HG02885 (cell line): ENCODE measurements at regions not wholly inside any gene's neighbourhood (a gene's known extent, or its start where the extent isn't known, plus 50 kb on each side); places are given as distances from the start of the nearest gene placed in this dataset.

ENCODE experiments used
- ATAC-seq: cut with Tn5 transposase; IDR thresholded peaks from one replicate; pipeline ENCODE4 v1.9.1; 2021; ENCODE audit warnings: mild to moderate bottlenecking; ENCODE audit not compliant: unreplicated experiment, poor library complexity

- ATAC-seq, result no peak
Observed at GRCh38 chr11:80116796-80117195, 676.0 kb upstream of the TENM4 start.

- ATAC-seq, result no peak
Observed at GRCh38 chr11:80109652-80110051, 668.8 kb upstream of the TENM4 start.

DNA sequence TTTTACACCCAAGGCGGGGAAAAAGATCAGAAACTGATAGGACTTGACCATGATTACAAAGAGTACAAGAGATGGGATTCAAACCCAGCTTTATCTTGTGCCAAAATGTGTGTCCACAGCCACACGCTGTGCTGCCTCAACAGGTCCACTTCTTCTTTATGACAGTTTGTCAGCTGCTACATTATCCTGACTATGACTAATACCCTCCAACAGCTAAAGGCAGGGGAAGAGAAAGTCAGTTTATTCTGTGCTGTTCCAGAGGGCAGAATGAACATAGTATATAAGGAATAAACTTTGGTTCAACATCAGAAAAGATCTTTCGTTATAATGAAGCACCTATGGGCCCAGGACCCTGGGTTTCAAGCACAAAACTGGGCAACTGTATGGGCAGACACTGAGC is 668.2 kb upstream of the TENM4 start:
- ATAC-seq, result no peak

DNA sequence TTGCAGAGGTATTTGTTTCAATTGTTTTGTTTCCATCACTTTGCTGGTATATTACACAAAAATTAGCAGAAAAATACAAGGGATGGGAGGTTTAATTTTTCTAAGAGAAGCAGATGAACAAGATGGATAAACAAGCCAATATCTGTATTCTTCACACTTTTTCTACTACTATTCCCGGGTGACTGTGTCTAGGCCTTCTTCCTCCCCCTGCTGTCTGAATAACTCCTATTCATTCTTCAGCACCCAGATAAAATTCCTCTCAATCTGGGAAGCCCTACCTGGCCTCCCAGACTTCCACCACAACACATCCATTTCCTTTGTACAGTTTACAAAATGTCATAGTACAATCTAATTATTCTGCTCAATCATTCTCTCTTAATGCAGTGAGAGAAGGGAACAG is 666.6 kb upstream of the TENM4 start:
- ATAC-seq, result no peak

DNA sequence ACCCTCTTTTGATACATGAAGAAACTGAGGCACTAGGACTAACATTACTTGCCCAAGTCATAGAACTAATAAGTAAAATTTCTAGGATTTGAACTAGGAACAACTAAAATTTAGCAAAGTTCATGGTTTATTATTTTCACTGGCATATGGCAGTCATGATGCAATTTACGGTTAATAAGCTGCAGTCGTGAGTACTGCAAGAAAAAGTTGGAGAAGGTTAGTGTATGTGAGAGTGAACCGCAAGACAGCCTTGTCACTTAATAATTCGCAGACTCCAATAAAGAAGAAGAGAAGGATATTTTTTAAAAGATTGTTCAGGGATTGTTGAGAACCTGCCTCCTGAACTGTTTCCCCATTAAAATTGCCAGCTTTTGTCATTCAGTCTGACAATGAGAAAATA is 663.4 kb upstream of the TENM4 start:
- no peak for ATAC-seq

DNA sequence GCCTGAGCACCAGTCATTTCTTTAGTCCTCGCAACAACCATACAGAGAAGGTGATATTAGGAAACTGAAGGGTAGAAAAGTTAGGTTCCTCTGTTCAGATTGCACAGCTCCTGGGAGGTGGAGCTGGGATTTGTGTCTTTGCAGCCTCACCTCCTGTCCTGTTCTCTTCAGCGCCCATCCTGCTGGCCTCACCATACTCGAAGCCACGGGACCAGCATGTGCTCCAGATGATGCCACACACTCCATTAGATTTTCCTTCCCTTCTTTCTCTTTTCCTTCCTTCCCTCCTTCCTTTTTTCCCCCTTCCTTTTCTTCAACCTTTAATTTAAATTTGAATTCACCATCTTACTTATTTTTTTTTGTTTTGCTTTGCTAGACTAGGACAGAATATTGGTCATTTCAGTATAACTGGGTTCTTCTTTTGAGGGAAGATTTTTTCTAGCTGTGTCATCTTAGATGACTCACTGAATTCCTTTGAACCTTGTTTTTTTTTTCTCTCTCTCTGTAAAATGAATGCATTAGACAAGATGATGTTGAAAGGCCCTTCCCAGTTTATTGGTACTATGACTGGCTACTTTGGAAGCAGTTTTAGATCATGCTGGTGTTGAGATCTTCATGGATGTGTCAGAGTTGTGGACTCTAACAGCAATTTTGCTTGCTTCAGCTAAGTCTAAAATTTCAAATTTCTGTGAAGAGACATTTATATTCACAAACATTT is 662.5 kb upstream of the TENM4 start:
- no peak for ATAC-seq

DNA sequence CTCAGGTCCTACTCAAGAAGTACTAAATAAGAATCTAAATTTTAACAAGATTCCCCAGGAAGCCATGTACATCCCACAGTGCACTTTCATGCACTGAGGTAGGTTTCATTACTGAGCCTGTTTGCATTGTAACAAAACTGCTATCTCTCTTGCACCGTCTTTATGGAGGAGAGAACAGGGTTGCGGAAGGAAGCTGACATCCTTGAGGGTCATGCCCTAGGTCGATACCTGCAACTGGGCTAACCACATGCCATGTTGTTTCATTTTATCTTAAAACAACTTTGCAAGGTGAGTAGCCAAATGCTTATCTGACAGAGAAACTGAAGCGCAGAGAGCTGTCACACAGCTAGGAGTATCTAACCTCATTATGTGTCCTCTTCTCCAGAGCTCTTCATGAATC is 656.3 kb upstream of the TENM4 start:
- ATAC-seq, result no peak

GRCh38 chr11:80096736-80097135 is 655.9 kb upstream of the TENM4 start:
- no peak for ATAC-seq

DNA sequence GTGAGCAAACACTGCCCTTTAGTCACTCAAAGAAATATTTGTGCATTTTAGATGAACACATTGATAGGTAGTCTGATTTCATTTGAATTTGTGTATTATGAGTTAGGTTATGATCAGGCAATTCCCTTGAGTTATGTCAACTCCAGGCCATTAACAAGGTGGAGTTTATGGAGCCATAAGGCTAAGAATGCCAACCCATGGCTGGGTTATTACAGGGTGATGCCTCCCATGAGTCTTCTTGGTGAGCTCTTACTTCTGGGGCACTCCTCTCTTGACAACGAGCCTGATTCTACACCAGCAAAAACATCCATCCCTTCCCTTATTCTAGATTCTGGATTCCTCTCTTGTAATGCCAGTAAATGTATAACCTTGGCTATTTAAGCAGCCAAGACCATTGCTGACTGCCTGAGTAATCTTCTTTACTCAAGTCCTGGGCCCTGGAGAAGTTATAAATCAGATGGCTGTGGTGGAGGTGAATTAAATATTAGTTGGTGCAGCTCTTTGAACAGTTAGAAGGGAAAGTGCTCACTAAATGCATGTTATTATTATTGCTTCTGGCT is 645.7 kb upstream of the TENM4 start:
- ATAC-seq, result no peak

GRCh38 chr11:80085563-80085962 is 644.7 kb upstream of the TENM4 start:
- no peak for ATAC-seq

- no peak for ATAC-seq
Observed at GRCh38 chr11:80084608-80085007, 643.8 kb upstream of the TENM4 start.

DNA sequence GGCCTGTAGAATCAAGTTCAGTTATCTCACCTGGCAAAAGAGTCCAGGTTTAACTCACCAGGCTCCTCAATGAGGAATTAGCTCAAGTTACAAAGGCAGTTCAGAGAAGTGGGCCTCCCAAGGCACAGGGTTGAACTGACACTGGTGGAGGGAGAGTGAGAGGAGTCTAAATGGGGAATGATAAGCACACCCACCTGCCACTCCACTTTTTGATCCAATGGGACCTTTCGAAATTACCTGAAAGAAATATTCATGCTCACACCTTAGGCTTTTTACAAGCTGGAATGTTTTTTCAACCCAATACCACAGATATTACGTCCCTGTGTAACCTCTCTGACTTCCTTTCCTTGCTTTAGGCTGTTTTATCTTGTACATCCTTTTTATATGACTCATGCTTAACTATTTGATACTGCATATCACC is 642.7 kb upstream of the TENM4 start:
- ATAC-seq, result no peak

DNA sequence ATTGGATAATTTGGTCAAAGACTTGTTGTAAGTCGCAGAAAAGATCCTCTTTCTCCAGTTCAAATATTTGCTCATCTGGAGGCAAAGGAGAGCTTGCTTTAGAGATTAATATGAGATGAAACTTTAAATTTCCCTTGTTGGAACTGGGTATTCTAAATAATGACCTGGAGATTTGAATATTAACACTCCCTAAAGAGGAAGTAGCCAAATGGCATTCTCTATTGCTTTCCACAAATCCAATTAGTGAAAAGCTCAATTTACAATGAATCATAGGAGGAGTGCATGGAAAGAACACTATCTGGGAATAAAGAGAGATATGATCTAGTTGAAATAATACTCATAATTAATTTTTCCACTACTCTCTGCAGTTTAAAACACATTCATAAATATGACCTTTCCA is 641.6 kb upstream of the TENM4 start:
- ATAC-seq, result no peak

DNA sequence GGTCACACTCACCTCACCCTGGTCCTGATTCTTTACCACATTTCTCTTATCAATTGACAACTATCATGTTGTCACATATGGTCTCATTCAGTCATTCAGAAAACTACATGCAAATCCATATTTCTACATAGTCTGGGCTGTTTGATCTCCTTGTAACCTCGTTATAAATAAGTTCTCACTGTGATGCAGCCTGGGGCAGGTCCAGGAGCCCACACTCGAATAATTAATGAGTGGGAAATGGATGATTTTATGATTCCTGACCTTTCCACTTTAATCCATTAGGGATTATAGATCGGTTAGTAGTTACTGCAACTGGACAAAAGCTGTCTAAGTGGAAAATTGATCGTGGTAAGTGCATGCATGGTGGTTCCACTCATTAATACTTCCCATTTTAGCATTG is 636.3 kb upstream of the TENM4 start:
- ATAC-seq, result no peak

DNA sequence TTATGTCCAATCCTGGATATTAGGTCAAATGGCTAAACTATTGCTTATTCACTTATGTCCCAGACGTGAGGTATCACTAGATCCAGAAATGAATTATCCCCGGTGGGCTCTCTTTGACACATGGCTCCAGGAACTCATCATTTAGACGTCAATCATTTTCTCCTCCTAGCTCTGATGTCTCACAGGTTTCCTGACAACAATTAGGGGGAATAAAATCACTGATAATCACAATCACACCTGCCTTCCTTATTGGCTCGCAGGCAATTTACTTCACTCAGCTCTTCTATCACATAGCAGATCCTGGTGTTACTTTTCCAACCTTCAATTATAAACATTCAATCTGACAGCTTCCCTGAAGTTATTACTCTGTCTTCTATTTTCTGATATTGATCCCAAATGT is 634.0 kb upstream of the TENM4 start:
- no peak for ATAC-seq

GRCh38 chr11:80066291-80066690 is 625.5 kb upstream of the TENM4 start:
- ATAC-seq, result no peak

DNA sequence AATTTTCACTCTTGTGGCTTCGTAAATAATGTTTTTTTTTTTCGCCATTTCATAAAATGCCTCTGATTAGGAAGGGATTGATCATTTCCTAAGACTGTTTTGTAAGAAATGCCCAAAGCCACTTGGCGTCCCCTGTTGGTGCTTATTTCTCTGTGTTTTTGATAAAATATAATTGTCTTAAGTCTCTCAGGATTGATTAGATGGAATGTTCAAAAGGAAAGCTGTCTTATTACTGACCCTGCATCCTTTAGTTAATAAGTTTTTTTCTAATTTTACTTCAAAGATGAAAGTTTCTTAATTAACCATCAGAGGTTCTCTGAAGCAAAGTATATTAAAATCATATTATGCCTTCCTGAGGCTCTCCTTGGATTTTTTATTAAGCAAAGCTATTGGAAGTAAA is 624.3 kb upstream of the TENM4 start:
- no peak for ATAC-seq

DNA sequence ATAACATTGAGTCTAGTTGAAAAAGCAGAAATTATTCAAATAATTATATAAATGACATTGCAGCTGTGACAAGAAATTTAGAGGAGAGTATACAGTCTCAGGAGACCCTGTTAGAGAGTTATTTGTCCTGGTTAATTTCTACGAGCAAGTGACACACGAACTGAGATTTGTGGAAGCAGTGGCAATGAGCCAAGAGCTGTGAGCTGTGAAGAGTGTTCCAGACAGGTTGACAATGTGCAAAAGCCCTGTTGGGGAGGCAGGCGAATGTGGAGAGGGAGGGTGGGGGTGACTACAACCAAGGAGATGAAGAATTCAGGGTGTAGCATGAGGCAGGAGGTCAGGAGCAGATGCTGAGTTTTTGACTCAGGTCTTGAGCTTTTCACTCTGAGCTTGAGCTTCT is 620.2 kb upstream of the TENM4 start:
- ATAC-seq, result no peak

- no peak for ATAC-seq
Observed at GRCh38 chr11:80054582-80055165, 613.8 kb upstream of the TENM4 start.

GRCh38 chr11:80048513-80048912 is 607.7 kb upstream of the TENM4 start:
- no peak for ATAC-seq

GRCh38 chr11:80041136-80042000 is 600.5 kb upstream of the TENM4 start:
- no peak for ATAC-seq
